CD4-positive, CD25-positive, alpha-beta regulatory T cell (primary cell): ENCODE measurements at regions not wholly inside any gene's neighbourhood (a gene's known extent, or its start where the extent isn't known, plus 50 kb on each side); places are given as distances from the start of the nearest gene placed in this dataset.

Experiments
- ATAC-seq, 2 donors: fragments of 150-1000 bp; cut with Tn5 transposase; one replicate each; pipeline ENCODE4 v1.10.0; 2021; ENCODE audit warnings: low read depth in 2 of 2, moderate number of reproducible peaks in 2 of 2, moderate library complexity in 1 of 2
- DNase-seq, 3 donors: peaks; one replicate each; pipeline versions ENCODE4 v3.0.0 to v3.0.0-alpha.2; 2012 to 2022; ENCODE audit warnings: mixed read lengths in 1 of 3
- H3K27ac ChIP-seq: one replicate; pipeline ENCODE4 v1.7.0; 2013; ENCODE audit warnings: mild to moderate bottlenecking, low read length; ENCODE audit not compliant: insufficient read depth, poor library complexity, severe bottlenecking
- H3K27me3 ChIP-seq: one replicate; pipeline ENCODE4 v1.7.0; 2013; ENCODE audit warnings: low read length; ENCODE audit not compliant: control insufficient read depth, insufficient read depth
- H3K36me3 ChIP-seq: one replicate; pipeline ENCODE4 v1.7.0; 2013; ENCODE audit warnings: mild to moderate bottlenecking, low read length, moderate library complexity; ENCODE audit not compliant: control insufficient read depth, insufficient read depth
- H3K4me1 ChIP-seq: 2 replicates; pipeline ENCODE4 v1.7.0; 2013; ENCODE audit warnings: mild to moderate bottlenecking, low read length; ENCODE audit not compliant: insufficient read depth, control insufficient read depth, poor library complexity, severe bottlenecking
- H3K4me3 ChIP-seq: one replicate; pipeline ENCODE4 v1.7.0; 2013; ENCODE audit warnings: low read depth, mild to moderate bottlenecking, low read length, moderate library complexity
- H3K9me3 ChIP-seq, 2 experiments: 1 replicate in 1 of 2; 2 replicates in 1 of 2; pipeline ENCODE4 v1.7.0; 2013; ENCODE audit warnings: low read length in 2 of 2, mild to moderate bottlenecking in 1 of 2, moderate library complexity in 1 of 2; ENCODE audit not compliant: control insufficient read depth in 2 of 2
- H3K27ac Mint-ChIP-seq, 3 donors: one replicate each; pipeline ENCODE4 v1.8.0; 2020 to 2022; ENCODE audit warnings: mild to moderate bottlenecking in 3 of 3, mixed read lengths in 3 of 3, moderate library complexity in 2 of 3
- H3K27me3 Mint-ChIP-seq: one replicate; pipeline ENCODE4 v1.8.0; 2022; ENCODE audit warnings: mild to moderate bottlenecking, mixed read lengths
- H3K36me3 Mint-ChIP-seq: one replicate; pipeline ENCODE4 v1.8.0; 2020; ENCODE audit warnings: mixed read lengths
- H3K4me1 Mint-ChIP-seq, 4 donors: one replicate each; pipeline ENCODE4 v1.8.0; 2020 to 2022; ENCODE audit warnings: mixed read lengths in 4 of 4, mild to moderate bottlenecking in 1 of 4
- H3K4me3 Mint-ChIP-seq, 4 donors: one replicate each; pipeline ENCODE4 v1.8.0; 2020 to 2022; ENCODE audit warnings: mild to moderate bottlenecking in 4 of 4, mixed read lengths in 4 of 4, moderate library complexity in 3 of 4
- H3K9me3 Mint-ChIP-seq, 7 donors: one replicate each; pipeline ENCODE4 v1.8.0; 2020 to 2022; ENCODE audit warnings: mixed read lengths in 7 of 7, mild to moderate bottlenecking in 3 of 7, moderate library complexity in 2 of 7

- Mint-ChIP-seq H3K4me3 (no peak overlapping the region), H3K27ac (no peak overlapping the region), H3K36me3 (no peaks in the 10 kb centered on the region), H3K4me1 (peaks cover 0 to 7% (median 0%) of the 10 kb centered on the region in 4 donors), H3K27me3 (no peaks in the 10 kb centered on the region), H3K9me3 (no peaks in the 10 kb centered on the region)
- H3K4me3 ChIP-seq = no peak overlapping the region
- no peaks in the 10 kb centered on the region for H3K36me3 ChIP-seq
- DNase-seq = no peak
- H3K27ac ChIP-seq = no peak overlapping the region
- no peaks in the 10 kb centered on the region for H3K4me1 ChIP-seq
- no peaks in the 10 kb centered on the region for H3K27me3 ChIP-seq
- ATAC-seq = no peak
- no peaks in the 10 kb centered on the region for H3K9me3 ChIP-seq
Observed at GRCh38 chr12:69066492-69067373, 133.8 kb upstream of the CPM start.

DNA sequence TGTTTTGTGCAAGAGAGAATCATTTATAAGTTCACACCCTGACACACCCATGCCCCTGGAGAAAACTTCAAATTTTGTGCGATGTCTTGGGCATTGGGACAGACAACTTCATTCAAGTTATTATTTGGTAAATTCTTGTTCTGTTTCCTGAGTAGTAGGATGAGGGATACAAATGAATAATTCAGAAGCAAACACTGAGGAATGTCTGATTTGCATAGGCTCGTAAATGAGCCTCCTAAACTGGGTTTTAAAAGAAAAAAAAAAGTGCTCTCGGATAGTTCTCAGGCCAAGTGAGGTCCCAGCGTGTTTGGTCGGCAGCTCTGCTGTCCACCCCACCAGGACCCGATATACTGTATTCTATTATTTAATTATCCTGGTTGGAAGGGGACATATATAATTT, 134.7 kb upstream of the CPM start:
- Mint-ChIP-seq H3K4me1 (peaks cover 0 to 7% (median 0%) of the 10 kb centered on the region in 4 donors), H3K9me3 (peaks cover 0 to 1% (median 0%) of the 10 kb centered on the region in 7 donors), H3K4me3 (no peak overlapping the region), H3K27me3 (no peaks in the 10 kb centered on the region), H3K27ac (no peak overlapping the region), H3K36me3 (no peaks in the 10 kb centered on the region)
- Histone ChIP-seq H3K4me1 (no peaks in the 10 kb centered on the region), H3K36me3 (no peaks in the 10 kb centered on the region), H3K4me3 (no peak overlapping the region), H3K9me3 (no peaks in the 10 kb centered on the region), H3K27me3 (no peaks in the 10 kb centered on the region), H3K27ac (no peak overlapping the region)
- DNase-seq (no peak), ATAC-seq (no peak)

DNA sequence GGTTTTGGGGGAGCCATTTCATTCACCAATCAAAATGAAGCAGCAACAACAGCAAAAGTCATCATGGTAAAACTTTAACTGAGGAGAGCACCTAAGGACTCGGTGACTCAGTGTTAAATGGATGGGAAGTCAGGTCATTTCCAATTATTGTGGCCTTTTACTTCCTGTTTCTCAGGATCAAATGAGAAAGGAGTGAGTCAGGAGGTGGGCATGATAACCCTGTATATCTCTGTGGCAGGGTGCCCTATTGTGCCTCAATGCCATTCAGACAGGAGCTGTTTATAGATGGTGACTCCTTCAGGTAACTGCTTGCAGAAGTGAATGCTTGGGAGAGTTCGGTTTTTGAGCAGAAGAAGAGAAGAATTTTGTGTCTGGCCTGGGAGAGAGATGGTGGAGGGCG, 135.5 kb upstream of the CPM start:
- H3K27ac ChIP-seq = no peak overlapping the region
- peaks cover 0 to 1% (median 0%) of the 10 kb centered on the region in 7 donors for H3K9me3 Mint-ChIP-seq
- no peaks in the 10 kb centered on the region for H3K36me3 Mint-ChIP-seq
- H3K4me1 Mint-ChIP-seq = peaks cover 0 to 7% (median 0%) of the 10 kb centered on the region in 4 donors
- peaks cover 7% of the 10 kb centered on the region for H3K27me3 Mint-ChIP-seq
- no peak overlapping the region for H3K4me3 Mint-ChIP-seq
- no peak overlapping the region for H3K27ac Mint-ChIP-seq
- H3K4me3 ChIP-seq = no peak overlapping the region
- no peaks in the 10 kb centered on the region for H3K9me3 ChIP-seq
- H3K4me1 ChIP-seq = no peaks in the 10 kb centered on the region
- ATAC-seq (no peak), DNase-seq (no peak)
- peaks cover 2% of the 10 kb centered on the region for H3K27me3 ChIP-seq
- no peaks in the 10 kb centered on the region for H3K36me3 ChIP-seq

- Mint-ChIP-seq H3K27ac (no peak overlapping the region), H3K36me3 (no peaks in the 10 kb centered on the region), H3K27me3 (peaks cover 9% of the 10 kb centered on the region), H3K4me1 (peaks cover 0 to 7% (median 0%) of the 10 kb centered on the region in 4 donors), H3K4me3 (no peak overlapping the region), H3K9me3 (peaks cover 0 to 1% (median 0%) of the 10 kb centered on the region in 7 donors)
- Histone ChIP-seq H3K4me3 (no peak overlapping the region), H3K36me3 (no peaks in the 10 kb centered on the region), H3K27ac (no peak overlapping the region), H3K9me3 (no peaks in the 10 kb centered on the region), H3K27me3 (peaks cover 2% of the 10 kb centered on the region), H3K4me1 (no peaks in the 10 kb centered on the region)
- ATAC-seq = no peak
- no peak for DNase-seq
Observed at GRCh38 chr12:69069479-69069878, 136.5 kb upstream of the CPM start.

- Mint-ChIP-seq H3K4me3 (no peak overlapping the region), H3K9me3 (peaks cover 0 to 1% (median 0%) of the 10 kb centered on the region in 7 donors), H3K4me1 (peaks cover 0 to 7% (median 0%) of the 10 kb centered on the region in 4 donors), H3K36me3 (no peaks in the 10 kb centered on the region), H3K27me3 (peaks cover 12% of the 10 kb centered on the region), H3K27ac (no peak overlapping the region)
- ATAC-seq (peak; percentile 71 to 79), DNase-seq (peak; percentile 27 to 69 (median 57))
- Histone ChIP-seq H3K27ac (no peak overlapping the region), H3K27me3 (peaks cover 2% of the 10 kb centered on the region), H3K4me3 (no peak overlapping the region), H3K9me3 (no peaks in the 10 kb centered on the region), H3K4me1 (no peaks in the 10 kb centered on the region), H3K36me3 (no peaks in the 10 kb centered on the region)
Observed at GRCh38 chr12:69070319-69071090, 137.5 kb upstream of the CPM start.

GRCh38 chr12:69071091-69071370, 138.1 kb upstream of the CPM start:
- H3K27ac Mint-ChIP-seq = no peak overlapping the region
- ATAC-seq (no peak), DNase-seq (no peak)
- Histone ChIP-seq H3K27ac (no peak overlapping the region), H3K4me3 (no peak overlapping the region), H3K9me3 (no peaks in the 10 kb centered on the region), H3K27me3 (peaks cover 2% of the 10 kb centered on the region), H3K36me3 (no peaks in the 10 kb centered on the region), H3K4me1 (no peaks in the 10 kb centered on the region)
- peaks cover 0 to 7% (median 0%) of the 10 kb centered on the region in 4 donors for H3K4me1 Mint-ChIP-seq
- no peaks in the 10 kb centered on the region for H3K36me3 Mint-ChIP-seq
- peaks cover 15% of the 10 kb centered on the region for H3K27me3 Mint-ChIP-seq
- no peak overlapping the region for H3K4me3 Mint-ChIP-seq
- H3K9me3 Mint-ChIP-seq = peaks cover 0 to 1% (median 0%) of the 10 kb centered on the region in 7 donors

DNA sequence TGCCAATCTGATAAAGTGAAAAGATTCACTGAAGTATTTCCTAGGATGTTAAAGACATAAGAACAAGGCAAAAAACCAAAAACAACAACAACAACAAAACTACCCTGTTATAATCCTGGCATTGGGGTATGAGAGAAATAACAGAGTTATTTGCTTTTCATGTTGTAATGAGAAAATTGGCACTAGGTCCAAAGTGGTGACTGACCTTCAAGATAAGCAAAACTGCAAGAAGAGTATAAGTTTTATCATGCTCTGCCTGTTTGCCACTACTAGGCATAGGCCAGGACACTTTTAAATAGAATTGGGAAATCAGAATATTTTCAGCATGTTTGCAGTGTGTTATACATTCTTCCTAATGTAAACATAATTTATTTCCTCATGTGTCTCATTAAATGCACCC, 140.1 kb upstream of the CPM start:
- ATAC-seq (no peak), DNase-seq (no peak)
- Histone ChIP-seq H3K27me3 (peaks cover 2% of the 10 kb centered on the region), H3K9me3 (no peaks in the 10 kb centered on the region), H3K27ac (no peak overlapping the region), H3K36me3 (no peaks in the 10 kb centered on the region), H3K4me3 (no peak overlapping the region), H3K4me1 (no peaks in the 10 kb centered on the region)
- Mint-ChIP-seq H3K4me1 (peaks cover 0 to 7% (median 0%) of the 10 kb centered on the region in 4 donors), H3K9me3 (peaks cover 0 to 3% (median 0%) of the 10 kb centered on the region in 7 donors), H3K27ac (no peak overlapping the region), H3K36me3 (no peaks in the 10 kb centered on the region), H3K27me3 (peaks cover 31% of the 10 kb centered on the region), H3K4me3 (no peak overlapping the region)
